Prostate gland (tissue), 2 donors: ENCODE measurements at regions not wholly inside any gene's neighbourhood (a gene's known extent, or its start where the extent isn't known, plus 50 kb on each side); places are given as distances from the start of the nearest gene placed in this dataset.
"Not testable (repeated sequence)": the region's sequence is repeated elsewhere in the genome, so short reads cannot be mapped to it uniquely, and the experiment has no call there.

Experiments used
- DNase-seq: peaks from one replicate; pipeline ENCODE4 v3.0.0-alpha.2; 2019; ENCODE audit warnings: low spot score
- H3K27ac ChIP-seq, 2 donors: fragments of 200-600 bp; sonication (generic); 2 replicates each; pipeline ENCODE4 v1.5.1; 2017 to 2019
- H3K27me3 ChIP-seq: fragments of 200-600 bp; sonication (generic); replicated peaks from 2 replicates; pipeline ENCODE4 v1.5.1; 2019; ENCODE audit not compliant: insufficient read depth
- H3K36me3 ChIP-seq, 2 donors: fragments of 200-600 bp; sonication (generic); 1 replicate in 1 of 2; 2 replicates in 1 of 2; pipeline versions ENCODE4 v1.5.1 to v1.8.1; 2017 to 2019
- H3K4me1 ChIP-seq: fragments of 200-600 bp; sonication (generic); replicated peaks from 2 replicates; pipeline ENCODE4 v1.5.1; 2019
- H3K4me3 ChIP-seq, 2 donors: fragments of 200-600 bp; sonication (generic); 2 replicates each; pipeline ENCODE4 v1.5.1; 2017 to 2019
- H3K9me3 ChIP-seq: fragments of 200-600 bp; sonication (generic); 2 replicates; pipeline ENCODE4 v1.5.1; 2017
- POLR2A ChIP-seq: fragments of 450-650 bp; IDR thresholded peaks from one replicate; pipeline ENCODE4 v1.6.1; 2016; ENCODE audit warnings: antibody characterized with exemption, mild to moderate bottlenecking
- POLR2AphosphoS5 ChIP-seq: sonication (generic); formaldehyde crosslinking; IDR thresholded peaks from one replicate; pipeline ENCODE4 v1.6.1; 2017; ENCODE audit warnings: antibody characterized with exemption
- WGBS: methylation state at CpG from one replicate; pipeline ENCODE4 v1.1.5; 2018; 5-methylcytosine and 5-hydroxymethylcytosine counted together
- intact Hi-C: fragments of 100-400 bp; cut with DNase I; formaldehyde crosslinking; loops from one replicate; pipeline ENCODE4 v1.14.2; 2022
- TF ChIP-seq, protein P1 (sequence below), 4 experiments: fragments of 200-600 bp in 2 of 4; fragments of 450-650 bp in 2 of 4; sonication (generic) in 2 of 4; IDR thresholded peaks; 1 replicate in 3 of 4; 2 replicates in 1 of 4; pipeline ENCODE4 v1.5.1; 2016 to 2019; ENCODE audit warnings: antibody characterized with exemption in 4 of 4, mild to moderate bottlenecking in 2 of 4, moderate library complexity in 2 of 4

DNA sequence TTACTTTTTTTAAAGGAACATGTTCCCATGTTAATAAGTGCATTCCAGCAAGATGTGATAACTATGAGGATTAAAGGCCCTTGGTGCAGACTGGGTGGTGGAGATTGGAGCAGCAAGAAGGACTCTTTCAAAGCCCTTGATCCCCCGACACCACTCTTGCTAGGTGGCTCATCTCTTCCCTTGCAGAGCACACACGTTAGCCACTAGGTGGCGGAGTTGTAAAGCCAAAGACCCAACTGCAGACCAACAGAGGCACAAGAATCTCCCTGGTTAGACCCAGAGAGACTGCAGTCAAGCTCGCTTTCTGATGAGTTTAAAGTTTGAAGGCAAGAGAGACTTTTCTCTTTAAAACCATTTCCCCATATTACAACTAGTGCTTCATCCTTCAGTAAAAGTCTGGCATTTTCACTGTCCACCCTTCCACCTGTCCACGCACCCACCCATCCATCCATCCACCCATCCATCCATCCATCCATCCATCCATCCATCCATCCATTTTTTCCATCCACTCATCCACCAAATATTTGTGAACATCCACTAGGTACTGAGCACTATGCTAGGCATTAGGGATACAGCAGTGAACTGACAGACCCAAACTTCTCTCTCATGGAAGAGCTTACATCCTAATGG is 226.9 kb downstream of the MSX2 start:
- no peaks in the 10 kb centered on the region for H3K4me1 ChIP-seq
- no peaks in the 10 kb centered on the region for H3K9me3 ChIP-seq
- WGBS = 28% methylated on average over 5 of the region's 5 CpGs
- intact Hi-C loops = no loop called here
- H3K27me3 ChIP-seq = no peaks in the 10 kb centered on the region
- TF ChIP-seq POLR2A (no peak), POLR2AphosphoS5 (peak; percentile 27)
- TF ChIP-seq, protein P1, sequence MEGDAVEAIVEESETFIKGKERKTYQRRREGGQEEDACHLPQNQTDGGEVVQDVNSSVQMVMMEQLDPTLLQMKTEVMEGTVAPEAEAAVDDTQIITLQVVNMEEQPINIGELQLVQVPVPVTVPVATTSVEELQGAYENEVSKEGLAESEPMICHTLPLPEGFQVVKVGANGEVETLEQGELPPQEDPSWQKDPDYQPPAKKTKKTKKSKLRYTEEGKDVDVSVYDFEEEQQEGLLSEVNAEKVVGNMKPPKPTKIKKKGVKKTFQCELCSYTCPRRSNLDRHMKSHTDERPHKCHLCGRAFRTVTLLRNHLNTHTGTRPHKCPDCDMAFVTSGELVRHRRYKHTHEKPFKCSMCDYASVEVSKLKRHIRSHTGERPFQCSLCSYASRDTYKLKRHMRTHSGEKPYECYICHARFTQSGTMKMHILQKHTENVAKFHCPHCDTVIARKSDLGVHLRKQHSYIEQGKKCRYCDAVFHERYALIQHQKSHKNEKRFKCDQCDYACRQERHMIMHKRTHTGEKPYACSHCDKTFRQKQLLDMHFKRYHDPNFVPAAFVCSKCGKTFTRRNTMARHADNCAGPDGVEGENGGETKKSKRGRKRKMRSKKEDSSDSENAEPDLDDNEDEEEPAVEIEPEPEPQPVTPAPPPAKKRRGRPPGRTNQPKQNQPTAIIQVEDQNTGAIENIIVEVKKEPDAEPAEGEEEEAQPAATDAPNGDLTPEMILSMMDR (IDR thresholded peaks at IDR 0.05) = peak; percentile 73 to 89 (median 86)
- no peak overlapping the region for H3K4me3 ChIP-seq
- no peak overlapping the region for H3K27ac ChIP-seq
- no peaks in the 10 kb centered on the region for H3K36me3 ChIP-seq
- peak; percentile 63 for DNase-seq

DNA sequence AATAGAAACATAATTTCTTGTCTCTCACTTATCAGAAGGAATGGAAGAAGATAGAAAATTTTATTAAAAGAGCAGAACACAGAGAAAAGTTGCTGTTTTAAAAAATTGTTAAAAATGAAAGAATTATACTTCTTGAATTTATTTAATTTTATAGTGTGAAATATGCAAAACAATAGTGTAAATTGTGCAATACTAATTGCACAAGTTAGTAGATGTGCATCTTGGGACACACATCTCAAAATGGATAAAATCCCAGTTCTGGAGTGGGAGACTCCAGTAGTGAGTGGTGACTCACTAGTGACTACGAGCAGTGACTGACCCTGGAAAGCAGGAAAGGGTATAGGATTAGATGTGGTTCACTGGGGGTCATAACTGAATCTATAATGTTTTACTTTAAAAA is 223.2 kb downstream of the MSX2 start:
- no peak for DNase-seq
- H3K4me1 ChIP-seq = no peaks in the 10 kb centered on the region
- TF ChIP-seq, protein P1 (IDR thresholded peaks at IDR 0.05) = no peak
- no peak for TF ChIP-seq POLR2A
- no peak for TF ChIP-seq POLR2AphosphoS5
- intact Hi-C loops = no loop called here
- no peaks in the 10 kb centered on the region for H3K9me3 ChIP-seq
- no peaks in the 10 kb centered on the region for H3K36me3 ChIP-seq
- H3K4me3 ChIP-seq = no peak overlapping the region
- no peak overlapping the region for H3K27ac ChIP-seq
- H3K27me3 ChIP-seq = no peaks in the 10 kb centered on the region
- WGBS = 85% methylated on average over 1 of the region's 1 CpG

DNA sequence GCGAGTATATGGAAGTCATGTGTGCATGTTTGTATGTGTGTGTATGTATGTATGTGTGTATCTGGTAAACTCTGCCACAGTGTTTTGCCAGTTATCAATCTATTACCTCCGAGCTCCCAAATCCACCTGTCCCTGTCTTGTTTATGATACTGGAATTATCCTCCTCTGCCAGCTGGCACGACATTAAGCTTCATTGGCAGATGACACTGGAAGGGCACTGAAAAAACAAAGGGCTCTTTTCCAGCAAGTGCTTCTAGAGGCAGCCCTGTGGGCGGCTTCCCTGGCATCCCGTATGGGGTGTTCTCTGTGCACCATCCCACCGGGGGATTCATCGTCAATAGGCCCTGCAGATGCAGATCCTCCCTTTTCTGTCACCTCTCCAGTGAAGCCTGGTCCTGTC is 221.5 kb downstream of the MSX2 start:
- 47% methylated on average over 7 of the region's 7 CpGs for WGBS
- Histone ChIP-seq H3K9me3 (no peaks in the 10 kb centered on the region), H3K36me3 (no peaks in the 10 kb centered on the region), H3K4me3 (no peak overlapping the region), H3K4me1 (no peaks in the 10 kb centered on the region), H3K27ac (no peak overlapping the region), H3K27me3 (no peaks in the 10 kb centered on the region)
- TF ChIP-seq, protein P1 (IDR thresholded peaks at IDR 0.05) = no peak
- TF ChIP-seq POLR2AphosphoS5 (no peak), POLR2A (no peak)
- DNase-seq = no peak
- intact Hi-C loops = no loop called here

DNA sequence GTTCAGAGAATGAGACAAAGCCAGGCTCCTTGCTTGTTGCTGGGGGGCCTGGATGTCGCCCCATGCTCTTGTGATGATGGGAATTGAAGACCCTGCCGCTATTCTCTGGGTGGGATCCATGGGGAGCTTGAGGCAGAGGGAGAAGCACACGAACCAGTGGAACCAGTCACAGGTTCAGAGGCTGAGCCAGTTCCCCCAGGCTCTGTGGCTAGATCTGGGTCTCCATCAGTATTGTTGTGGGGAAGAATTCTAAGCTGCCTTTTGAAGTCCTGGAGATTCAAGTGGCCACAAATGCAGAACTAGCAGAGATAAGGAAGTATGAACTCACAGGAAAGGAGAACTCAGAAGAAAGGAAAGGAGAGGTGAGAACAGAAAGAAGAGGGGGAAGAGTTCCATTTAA is 219.4 kb downstream of the MSX2 start:
- Histone ChIP-seq H3K27me3 (no peaks in the 10 kb centered on the region), H3K36me3 (no peaks in the 10 kb centered on the region), H3K9me3 (no peaks in the 10 kb centered on the region), H3K4me3 (no peak overlapping the region), H3K4me1 (no peaks in the 10 kb centered on the region), H3K27ac (no peak overlapping the region)
- no peak for DNase-seq
- 85% methylated on average over 3 of the region's 3 CpGs for WGBS
- intact Hi-C loops = no loop called here
- TF ChIP-seq, protein P1 (IDR thresholded peaks at IDR 0.05) = no peak
- no peak for TF ChIP-seq POLR2A
- no peak for TF ChIP-seq POLR2AphosphoS5

DNA sequence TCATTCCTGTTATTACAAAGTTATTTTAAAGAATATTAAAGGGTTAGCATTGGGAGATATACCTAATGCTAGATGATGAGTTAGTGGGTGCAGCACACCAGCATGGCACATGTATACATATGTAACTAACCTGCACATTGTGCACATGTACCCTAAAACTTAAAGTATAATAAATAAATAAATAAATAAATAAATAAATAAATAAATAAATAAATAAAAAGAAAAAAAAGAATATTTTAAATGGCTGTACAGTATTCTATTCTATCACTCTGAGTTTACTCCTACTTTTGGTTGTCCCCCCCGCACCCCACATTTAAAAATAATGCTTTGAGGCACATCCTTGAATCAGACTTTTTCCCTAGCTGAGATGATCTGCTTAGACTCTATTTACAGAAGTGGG is 218.6 kb downstream of the MSX2 start:
- H3K27me3 ChIP-seq, H3K27ac ChIP-seq, H3K9me3 ChIP-seq, H3K4me3 ChIP-seq, intact Hi-C loops, DNase-seq, H3K4me1 ChIP-seq, H3K36me3 ChIP-seq: not testable (repeated sequence)
- whole genome bisulfite sequencing = 95% methylated on average over 1 of the region's 1 CpG
